LoVo (cell line): ENCODE measurements at regions not wholly inside any gene's neighbourhood (a gene's known extent, or its start where the extent isn't known, plus 50 kb on each side); places are given as distances from the start of the nearest gene placed in this dataset.
"Not testable (repeated sequence)": the region's sequence is repeated elsewhere in the genome, so short reads cannot be mapped to it uniquely, and the experiment has no call there.

Experiments
- DNase-seq: peaks from one replicate; pipeline ENCODE4 v3.0.0-alpha.2; 2016; ENCODE audit warnings: low spot score

DNA sequence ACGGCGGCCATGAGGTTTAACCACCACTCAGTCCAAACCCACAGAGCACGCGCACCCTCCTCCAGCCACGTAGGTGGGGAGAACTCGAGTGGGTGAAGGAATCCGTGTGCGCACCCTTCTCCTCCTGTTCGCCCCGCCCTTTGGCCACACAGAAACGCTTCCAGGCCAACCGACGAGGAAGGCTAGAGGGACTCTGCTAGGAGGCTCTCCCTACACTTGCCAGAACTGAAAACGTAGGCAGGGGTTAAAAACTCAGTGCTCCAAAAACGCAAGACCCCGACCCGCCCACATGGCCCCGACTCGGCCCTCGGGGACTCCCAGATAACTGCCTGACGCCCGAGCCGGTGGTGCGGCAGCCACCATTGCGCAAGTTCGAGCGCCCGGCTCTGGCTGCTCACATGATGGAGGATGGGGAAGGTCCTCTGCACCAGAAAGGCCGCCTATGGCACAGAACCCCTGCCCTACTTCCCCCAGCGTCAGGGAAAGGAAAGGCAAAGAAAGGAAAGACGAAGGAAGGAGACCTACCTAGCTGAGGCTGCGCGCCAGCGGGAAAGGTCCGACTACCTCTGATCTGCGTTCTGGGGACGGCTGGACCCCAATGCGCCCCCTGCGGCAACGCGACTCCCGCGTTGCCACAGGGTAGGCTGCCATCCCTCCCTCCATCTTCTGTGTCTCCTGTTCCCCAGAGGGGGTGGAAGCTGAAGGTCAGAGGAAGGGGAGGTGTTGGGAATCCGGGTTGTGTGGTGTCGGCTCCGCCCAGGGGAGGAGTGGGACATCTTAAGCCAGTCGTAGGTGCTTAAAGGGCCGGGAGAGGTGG, 201.9 kb upstream of the AGTR2 start:
- DNase-seq: peak; percentile 41

DNA sequence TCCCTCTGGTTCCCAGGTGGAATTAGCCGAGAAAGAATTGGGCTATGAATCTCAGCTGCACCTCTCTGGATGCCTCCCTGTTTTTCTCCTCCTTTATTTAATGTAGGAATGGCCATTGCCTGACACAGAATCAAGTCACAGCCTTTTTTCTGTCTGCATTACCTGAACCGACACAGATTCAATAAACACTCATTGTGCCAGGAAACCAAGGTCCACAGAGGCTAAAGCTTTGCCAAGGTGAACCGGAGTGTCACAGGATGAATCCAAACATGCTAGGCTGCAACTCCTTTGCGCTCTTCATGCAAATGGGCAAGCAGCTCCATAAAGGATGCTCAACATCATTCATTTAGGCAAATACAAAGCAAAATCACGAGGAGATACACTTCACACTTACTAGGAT, 199.8 kb upstream of the AGTR2 start:
- DNase-seq: no peak

DNA sequence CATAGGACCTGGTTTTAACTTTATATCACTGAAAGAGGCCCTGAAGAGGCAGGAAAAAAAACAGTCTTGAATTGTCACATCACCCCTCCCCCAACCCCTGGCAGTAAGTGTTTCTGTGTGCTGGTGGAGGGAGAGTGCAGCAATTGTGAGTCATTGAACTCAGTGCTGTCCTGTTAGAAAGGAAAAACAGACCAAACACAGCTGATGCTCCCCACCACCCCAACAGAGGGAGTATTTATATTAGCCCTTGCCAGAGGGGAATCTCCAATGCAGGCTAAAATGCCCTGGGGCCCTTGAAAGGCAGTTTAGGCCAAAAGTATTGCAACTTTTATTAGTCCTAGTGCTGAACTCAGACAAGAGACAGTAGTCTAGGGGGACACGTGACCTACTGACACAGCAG, 197.8 kb upstream of the AGTR2 start:
- DNase-seq: no peak

DNA sequence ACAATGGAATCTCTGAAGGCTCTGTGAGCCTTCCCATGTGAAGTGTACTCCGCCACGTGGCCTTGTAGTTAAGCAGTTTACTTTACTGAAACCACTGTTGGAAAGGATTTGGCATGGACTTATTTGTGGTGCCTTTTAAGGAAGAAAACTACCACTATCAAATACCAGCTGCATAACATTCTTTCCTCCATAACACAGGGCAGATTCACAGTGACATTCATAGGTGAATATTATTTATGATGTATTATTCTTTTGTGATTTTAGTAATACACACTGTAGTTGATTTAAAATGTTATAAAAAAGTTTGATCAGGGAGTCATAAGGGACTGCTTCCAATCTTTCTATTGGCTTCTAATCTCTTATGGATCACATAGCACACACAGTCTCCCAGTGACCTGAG, 192.5 kb upstream of the AGTR2 start:
- DNase-seq: no peak

DNA sequence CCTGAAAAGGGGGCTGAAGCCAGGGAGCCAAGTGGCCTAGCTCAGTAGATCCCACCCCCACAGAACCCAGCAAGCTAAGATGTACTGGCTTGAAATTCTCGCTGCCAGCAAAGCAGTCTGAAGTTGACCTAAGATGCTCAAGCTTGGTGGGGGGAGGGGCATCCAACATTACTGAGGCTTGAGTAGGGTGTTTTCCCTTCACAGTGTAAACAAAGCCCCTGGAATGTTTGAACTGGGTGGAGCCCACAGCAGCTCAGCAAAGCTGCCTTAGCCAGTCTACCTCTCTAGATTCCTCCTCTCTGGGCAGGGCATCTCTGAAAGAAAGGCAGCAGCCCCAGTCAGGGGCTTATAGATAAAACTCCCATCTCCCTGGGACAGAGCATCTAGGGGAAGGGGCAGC, 187.4 kb upstream of the AGTR2 start:
- peak; percentile 13 for DNase-seq

DNA sequence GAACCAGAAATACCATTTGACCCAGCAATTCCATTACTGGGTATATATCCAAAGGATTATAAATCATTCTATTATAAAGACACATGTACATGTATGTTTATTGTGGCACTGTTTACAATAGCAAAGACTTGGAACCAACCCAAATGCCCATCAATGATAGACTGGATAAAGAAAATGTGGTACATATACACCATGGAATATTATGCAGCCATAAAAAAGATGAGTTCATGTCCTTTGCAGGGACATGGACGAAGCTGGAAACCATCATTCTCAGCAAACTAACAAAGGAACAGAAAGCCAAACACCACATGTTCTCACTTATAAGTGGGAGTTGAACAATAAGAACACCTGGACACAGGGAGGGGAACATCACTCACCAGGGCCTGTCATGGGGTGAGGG, 183.1 kb upstream of the AGTR2 start:
- DNase-seq: not testable (repeated sequence)

DNA sequence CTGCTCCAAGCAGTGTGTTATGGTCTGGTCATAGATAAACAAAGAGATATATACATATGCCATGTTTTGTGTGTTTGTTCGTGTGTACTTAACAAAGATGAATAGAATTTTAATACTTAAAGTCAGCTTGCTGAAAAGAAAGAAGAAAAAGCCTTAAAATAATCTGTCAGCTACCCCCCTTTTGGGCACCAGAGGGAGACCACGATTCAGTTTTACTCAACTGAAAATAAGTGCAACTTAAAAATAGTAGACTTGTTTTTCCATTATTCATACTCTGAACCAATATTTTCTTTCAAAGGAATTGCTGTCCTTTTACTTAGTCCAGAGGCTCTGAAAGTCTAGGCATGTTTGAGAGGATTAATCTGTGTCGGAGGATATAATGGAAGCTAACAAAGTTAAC, 181.7 kb upstream of the AGTR2 start:
- DNase-seq: no peak

DNA sequence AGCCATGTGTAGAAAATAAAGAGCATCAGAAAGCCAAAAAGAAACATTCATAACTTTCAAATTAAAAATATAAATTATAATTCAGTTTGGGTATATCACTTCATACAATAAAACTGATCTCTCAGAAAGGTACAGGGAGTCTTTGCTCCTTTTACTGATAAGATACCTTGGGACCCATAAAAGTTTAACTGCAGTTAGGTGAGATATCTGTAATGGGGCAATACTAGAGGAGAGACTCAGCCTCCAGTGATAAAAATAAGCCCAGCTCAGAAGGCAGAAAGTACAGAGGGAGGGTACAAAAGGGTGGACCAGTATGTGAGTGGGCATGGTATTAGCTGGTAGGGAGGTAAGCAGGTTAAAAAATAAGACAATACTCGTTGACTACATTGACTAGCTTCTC, 180.9 kb upstream of the AGTR2 start:
- no peak for DNase-seq

DNA sequence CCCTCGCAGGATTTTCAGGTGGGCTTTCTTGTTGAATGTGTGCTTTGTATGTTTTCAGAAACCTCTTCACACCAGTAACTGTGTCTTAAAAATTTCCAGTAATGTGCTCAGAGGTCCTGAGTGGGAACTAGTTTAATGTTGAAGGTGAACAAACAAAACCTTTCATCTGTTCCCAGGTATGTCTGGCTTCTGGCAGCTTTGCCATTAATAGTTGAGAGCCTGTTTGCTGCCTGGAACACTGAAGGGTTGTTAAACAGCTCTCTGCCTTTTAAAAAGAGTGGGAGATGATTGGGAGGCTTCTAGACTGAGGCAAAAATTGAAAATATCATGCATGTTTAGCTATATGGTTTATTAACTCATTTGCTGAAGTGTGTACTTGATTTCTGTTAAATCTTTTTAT, 161.2 kb upstream of the AGTR2 start:
- DNase-seq: no peak

DNA sequence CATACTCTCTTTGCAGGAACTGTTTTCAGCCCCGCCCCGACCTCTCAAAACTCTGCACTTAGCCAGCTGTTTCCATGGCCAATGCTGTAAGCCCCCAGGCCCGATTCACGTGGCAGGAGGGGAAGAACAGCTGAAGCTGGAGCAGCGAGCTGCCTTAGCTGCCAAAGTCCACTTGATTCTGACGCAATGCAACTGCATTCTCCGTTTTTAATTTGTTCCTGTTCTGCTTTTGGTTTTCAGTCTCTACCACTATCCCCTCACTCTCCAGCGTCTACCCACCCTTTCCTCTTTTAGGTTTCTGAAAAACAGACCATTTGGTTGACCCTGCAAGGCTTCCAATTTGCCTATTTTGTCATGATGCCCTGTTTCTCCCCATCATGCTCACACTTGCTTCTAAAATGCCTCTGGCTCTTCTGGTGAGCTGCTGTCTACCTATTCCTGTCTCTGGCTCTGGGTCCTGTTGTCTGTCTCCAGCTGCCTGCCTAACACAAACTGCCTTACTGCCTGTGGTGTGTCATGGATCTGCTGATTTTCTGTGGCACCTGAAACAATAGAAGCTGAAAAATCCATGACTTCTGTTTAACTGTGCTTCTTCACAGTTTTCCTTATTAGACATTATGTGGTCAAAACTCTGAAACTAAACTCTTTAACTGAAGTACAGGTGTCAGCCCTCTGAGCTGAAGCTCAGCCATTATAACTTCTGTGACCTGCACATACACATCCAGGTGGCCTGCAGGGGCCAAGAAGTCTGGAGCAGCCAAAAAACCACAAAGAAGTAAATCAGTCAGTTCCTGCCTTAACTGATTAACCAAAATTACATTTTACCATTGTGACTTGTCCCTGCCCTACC, 160.5 kb upstream of the AGTR2 start:
- no peak for DNase-seq

DNA sequence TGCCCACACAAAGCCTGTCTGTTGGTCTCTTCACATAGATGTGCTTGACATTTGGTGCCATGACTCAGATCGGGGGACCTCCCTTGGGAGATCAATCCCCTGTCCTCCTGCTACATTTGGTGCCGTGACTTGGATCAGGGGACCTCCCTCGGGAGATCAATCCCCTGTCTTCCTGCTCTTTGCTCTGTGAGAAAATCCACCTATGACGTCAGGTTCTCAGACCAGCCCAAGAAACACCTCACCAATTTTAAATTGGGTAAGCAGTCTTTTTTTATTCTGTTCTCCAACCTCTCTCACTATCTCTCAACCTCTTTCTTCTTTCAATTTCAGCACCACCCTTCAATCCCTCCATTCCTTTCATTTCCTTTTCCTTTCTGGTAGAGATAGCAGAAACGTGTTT, 159.6 kb upstream of the AGTR2 start:
- no peak for DNase-seq

DNA sequence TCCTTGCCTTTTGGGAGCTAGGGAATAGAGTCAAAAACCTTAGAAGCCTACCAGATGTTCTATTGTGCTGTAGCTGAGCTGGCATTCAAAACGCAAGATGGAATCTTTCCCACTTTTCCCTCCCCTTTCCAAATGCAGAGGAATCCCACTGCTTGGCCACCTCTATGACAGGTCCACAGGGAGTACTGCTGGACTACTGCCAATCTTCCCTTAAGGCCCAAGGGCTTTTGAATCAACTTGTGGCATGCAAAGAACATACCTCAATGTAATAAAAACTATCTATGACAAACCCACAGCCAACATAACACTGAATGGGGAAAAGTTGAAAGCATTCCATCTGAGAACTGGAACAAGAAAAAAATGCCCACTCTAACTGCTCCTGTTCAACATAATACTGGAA, 139.2 kb upstream of the AGTR2 start:
- DNase-seq: no peak
